OCI-LY7 (cell line): ENCODE measurements at regions not wholly inside any gene's neighbourhood (a gene's known extent, or its start where the extent isn't known, plus 50 kb on each side); places are given as distances from the start of the nearest gene placed in this dataset.

Experiments used
- BruUV-seq: library from RNA; stranded (reverse); fragments of 400-500 nt; replicated peaks from 2 replicates; lab custom pipeline; 2021; lab: Mats Ljungman, UMichigan
- CTCF ChIA-PET: fragments of 300-600 bp; sonication (Branson Sonifier 250); formaldehyde crosslinking; loops from one replicate; lab custom pipeline; 2022; ENCODE audit warnings: antibody characterized with exemption; ENCODE audit not compliant: unreplicated experiment; lab: Charles Lee
- POLR2A ChIA-PET: fragments of 300-600 bp; sonication (Branson Sonifier 250); formaldehyde crosslinking; loops from one replicate; lab custom pipeline; 2022; ENCODE audit warnings: antibody characterized with exemption; lab: Charles Lee
- DNase-seq: peaks from one replicate; pipeline ENCODE4 v3.0.0-alpha.2; 2015; ENCODE audit warnings: low spot score
- H2AFZ ChIP-seq: fragments of 200-600 bp; sonication (generic), shearing (Covaris generic); 2 replicates; pipeline ENCODE4 v1.6.1; 2014; ENCODE audit warnings: mild to moderate bottlenecking, antibody characterized with exemption, low read length, moderate library complexity
- H3K27ac ChIP-seq: fragments of 200-600 bp; sonication (generic); 2 replicates; pipeline ENCODE4 v1.5.1; 2014; ENCODE audit warnings: mixed run types, low read depth, mild to moderate bottlenecking, moderate library complexity, low read length, inconsistent platforms; ENCODE audit not compliant: poor library complexity, severe bottlenecking
- H3K36me3 ChIP-seq: fragments of 200-600 bp; sonication (generic); 2 replicates; pipeline ENCODE4 v1.6.1; 2014; ENCODE audit warnings: mild to moderate bottlenecking, antibody characterized with exemption, low read length, moderate library complexity, mixed read lengths; ENCODE audit not compliant: insufficient read depth
- H3K4me1 ChIP-seq: fragments of 200-600 bp; sonication (generic); 2 replicates; pipeline ENCODE4 v1.5.1; 2014; ENCODE audit warnings: mild to moderate bottlenecking, low read length; ENCODE audit not compliant: insufficient read depth, poor library complexity, severe bottlenecking
- H3K4me2 ChIP-seq: fragments of 200-600 bp; sonication (generic); 2 replicates; pipeline ENCODE4 v1.6.1; 2014; ENCODE audit warnings: mild to moderate bottlenecking, low read length
- H3K4me3 ChIP-seq: fragments of 200-600 bp; sonication (generic); 2 replicates; pipeline ENCODE4 v1.5.1; 2014; ENCODE audit warnings: mild to moderate bottlenecking, low read depth, low read length; ENCODE audit not compliant: poor library complexity, severe bottlenecking
- H3K79me2 ChIP-seq: fragments of 200-600 bp; sonication (generic); 2 replicates; pipeline ENCODE4 v1.6.1; 2016; ENCODE audit warnings: low read depth, mild to moderate bottlenecking, low read length, moderate library complexity, mixed read lengths; ENCODE audit not compliant: insufficient read depth
- H3K9me2 ChIP-seq: fragments of 200-600 bp; sonication (generic); 2 replicates; pipeline ENCODE4 v1.6.1; 2016; ENCODE audit warnings: mild to moderate bottlenecking, low read length, mixed read lengths; ENCODE audit not compliant: insufficient read depth
- H3K9me3 ChIP-seq: fragments of 200-600 bp; sonication (generic); 2 replicates; pipeline ENCODE4 v1.6.1; 2014; ENCODE audit warnings: mild to moderate bottlenecking, mixed run types, low read length, mixed read lengths
- H4K20me1 ChIP-seq: fragments of 200-600 bp; sonication (generic); 2 replicates; pipeline ENCODE4 v1.6.1; 2014; ENCODE audit warnings: mild to moderate bottlenecking, antibody characterized with exemption, low read length, moderate library complexity, mixed read lengths; ENCODE audit not compliant: insufficient read depth
- EZH2phosphoT487 ChIP-seq: fragments of 200-600 bp; sonication (generic); IDR thresholded peaks from 2 replicates; pipeline ENCODE4 v1.6.1; 2018; ENCODE audit warnings: low read depth, borderline replicate concordance, mild to moderate bottlenecking, mixed run types, antibody characterized with exemption, low read length, moderate library complexity, mixed read lengths
- intact Hi-C: fragments of 100-400 bp; cut with micrococcal nuclease; formaldehyde crosslinking; loops from one replicate; pipeline ENCODE4 v1.10.0; 2022; ENCODE audit not compliant: unreplicated experiment
- TF ChIP-seq, protein P1 (sequence below): fragments of 200-600 bp; sonication (generic); conservative IDR thresholded peaks from 2 replicates; pipeline ENCODE4 v1.5.1; 2014; ENCODE audit warnings: mild to moderate bottlenecking, antibody characterized with exemption, low read length, moderate library complexity, mixed read lengths

DNA sequence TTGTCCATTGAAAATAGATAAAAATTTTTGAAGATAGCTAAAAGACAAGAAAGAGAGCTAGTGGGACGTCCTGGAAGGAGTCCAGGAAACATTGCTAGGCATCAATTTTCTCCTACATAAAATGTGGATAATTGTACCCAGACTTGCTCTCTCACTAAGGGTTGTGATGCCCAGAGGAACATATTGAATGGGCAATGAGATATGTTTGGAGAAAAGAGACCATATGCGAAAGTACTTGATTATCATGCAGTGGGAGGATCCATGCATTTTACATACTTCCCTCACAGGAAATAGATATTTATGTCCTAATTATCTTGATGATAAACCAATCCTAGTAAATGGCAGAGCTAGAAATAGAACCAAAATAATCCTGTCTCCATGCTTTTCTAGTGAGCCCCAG, 108.4 kb upstream of the TNR start:
- Histone ChIP-seq H3K4me3 (no peak overlapping the region), H3K79me2 (no peaks in the 10 kb centered on the region), H3K4me1 (no peaks in the 10 kb centered on the region), H3K9me2 (no peaks in the 10 kb centered on the region), H4K20me1 (no peaks in the 10 kb centered on the region), H3K9me3 (no peaks in the 10 kb centered on the region), H3K36me3 (no peaks in the 10 kb centered on the region), H3K4me2 (no peak overlapping the region), H3K27ac (no peak overlapping the region), H2AFZ (no peak overlapping the region)
- POLR2A ChIA-PET: no interaction called here
- CTCF ChIA-PET: no interaction called here
- DNase-seq: no peak
- no TSS peak for BruUV-seq
- TF ChIP-seq EZH2phosphoT487: no peak
- TF ChIP-seq, protein P1, sequence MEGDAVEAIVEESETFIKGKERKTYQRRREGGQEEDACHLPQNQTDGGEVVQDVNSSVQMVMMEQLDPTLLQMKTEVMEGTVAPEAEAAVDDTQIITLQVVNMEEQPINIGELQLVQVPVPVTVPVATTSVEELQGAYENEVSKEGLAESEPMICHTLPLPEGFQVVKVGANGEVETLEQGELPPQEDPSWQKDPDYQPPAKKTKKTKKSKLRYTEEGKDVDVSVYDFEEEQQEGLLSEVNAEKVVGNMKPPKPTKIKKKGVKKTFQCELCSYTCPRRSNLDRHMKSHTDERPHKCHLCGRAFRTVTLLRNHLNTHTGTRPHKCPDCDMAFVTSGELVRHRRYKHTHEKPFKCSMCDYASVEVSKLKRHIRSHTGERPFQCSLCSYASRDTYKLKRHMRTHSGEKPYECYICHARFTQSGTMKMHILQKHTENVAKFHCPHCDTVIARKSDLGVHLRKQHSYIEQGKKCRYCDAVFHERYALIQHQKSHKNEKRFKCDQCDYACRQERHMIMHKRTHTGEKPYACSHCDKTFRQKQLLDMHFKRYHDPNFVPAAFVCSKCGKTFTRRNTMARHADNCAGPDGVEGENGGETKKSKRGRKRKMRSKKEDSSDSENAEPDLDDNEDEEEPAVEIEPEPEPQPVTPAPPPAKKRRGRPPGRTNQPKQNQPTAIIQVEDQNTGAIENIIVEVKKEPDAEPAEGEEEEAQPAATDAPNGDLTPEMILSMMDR: no peak
- intact Hi-C loops: no loop called here

DNA sequence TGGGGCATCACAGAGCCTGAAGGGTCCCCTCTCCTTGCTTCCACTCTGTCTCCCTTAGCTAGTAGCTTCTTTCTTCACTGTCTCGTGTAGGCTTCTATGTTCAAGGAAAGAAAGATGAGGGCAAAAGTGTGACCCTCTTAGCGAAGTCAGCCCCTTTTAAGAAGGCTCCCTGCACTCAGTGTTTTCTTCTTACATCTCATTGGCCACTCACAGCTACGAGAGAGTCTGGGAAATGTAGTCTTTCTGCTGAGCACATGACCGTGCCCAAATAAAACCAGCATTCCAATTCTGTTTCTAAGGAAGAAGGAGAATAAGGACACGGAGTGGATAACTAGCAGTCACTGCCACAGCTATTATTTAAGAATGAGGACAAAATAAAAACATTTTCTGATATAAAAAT, 104.9 kb upstream of the TNR start:
- Histone ChIP-seq H3K79me2 (no peaks in the 10 kb centered on the region), H3K9me3 (no peaks in the 10 kb centered on the region), H3K27ac (no peak overlapping the region), H4K20me1 (no peaks in the 10 kb centered on the region), H2AFZ (no peak overlapping the region), H3K4me3 (no peak overlapping the region), H3K4me2 (no peak overlapping the region), H3K36me3 (no peaks in the 10 kb centered on the region), H3K9me2 (no peaks in the 10 kb centered on the region), H3K4me1 (no peaks in the 10 kb centered on the region)
- DNase-seq: no peak
- CTCF ChIA-PET: no interaction called here
- intact Hi-C loops: no loop called here
- BruUV-seq: no TSS peak
- TF ChIP-seq, protein P1: no peak
- no peak for TF ChIP-seq EZH2phosphoT487
- POLR2A ChIA-PET: no interaction called here

DNA sequence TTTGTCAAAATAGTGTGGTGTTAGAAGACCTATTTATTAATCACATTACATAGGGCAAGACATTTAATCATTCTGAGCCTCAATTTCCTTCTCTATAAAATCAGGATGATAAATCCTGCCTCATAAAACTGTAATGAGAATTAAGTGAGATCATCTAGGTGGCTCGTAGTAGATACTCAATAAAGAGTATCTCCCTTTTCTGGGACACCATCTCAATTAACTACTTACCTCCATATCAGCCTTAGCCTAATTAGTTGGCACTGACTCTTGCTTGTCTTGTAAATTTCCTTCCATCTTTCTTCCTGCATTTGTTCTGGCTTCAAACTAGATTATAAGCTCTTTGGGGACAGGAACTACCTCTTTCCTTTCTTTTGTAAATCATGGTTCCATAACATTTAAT, 102.6 kb upstream of the TNR start:
- TF ChIP-seq EZH2phosphoT487: no peak
- TF ChIP-seq, protein P1: no peak
- Histone ChIP-seq H4K20me1 (no peaks in the 10 kb centered on the region), H3K9me2 (no peaks in the 10 kb centered on the region), H3K36me3 (no peaks in the 10 kb centered on the region), H3K27ac (no peak overlapping the region), H3K9me3 (no peaks in the 10 kb centered on the region), H3K79me2 (no peaks in the 10 kb centered on the region), H3K4me1 (no peaks in the 10 kb centered on the region), H3K4me3 (no peak overlapping the region), H2AFZ (no peak overlapping the region), H3K4me2 (no peak overlapping the region)
- no peak for DNase-seq
- POLR2A ChIA-PET: interaction anchor here (0.7 kb wide), 1 partner anchor 70 kb away, joined by 3 read pairs; no protein-coding TSS in a partner anchor
- intact Hi-C loops: no loop called here
- no TSS peak for BruUV-seq
- CTCF ChIA-PET: no interaction called here
